OCI-LY7 (cell line): ENCODE measurements at regions not wholly inside any gene's neighbourhood (a gene's known extent, or its start where the extent isn't known, plus 50 kb on each side); places are given as distances from the start of the nearest gene placed in this dataset.

Experiments
- BruUV-seq: library from RNA; stranded (reverse); fragments of 400-500 nt; replicated peaks from 2 replicates; lab custom pipeline; 2021; lab: Mats Ljungman, UMichigan
- CTCF ChIA-PET: fragments of 300-600 bp; sonication (Branson Sonifier 250); formaldehyde crosslinking; loops from one replicate; lab custom pipeline; 2022; ENCODE audit warnings: antibody characterized with exemption; ENCODE audit not compliant: unreplicated experiment; lab: Charles Lee
- POLR2A ChIA-PET: fragments of 300-600 bp; sonication (Branson Sonifier 250); formaldehyde crosslinking; loops from one replicate; lab custom pipeline; 2022; ENCODE audit warnings: antibody characterized with exemption; lab: Charles Lee
- DNase-seq: peaks from one replicate; pipeline ENCODE4 v3.0.0-alpha.2; 2015; ENCODE audit warnings: low spot score
- H2AFZ ChIP-seq: fragments of 200-600 bp; sonication (generic), shearing (Covaris generic); 2 replicates; pipeline ENCODE4 v1.6.1; 2014; ENCODE audit warnings: mild to moderate bottlenecking, antibody characterized with exemption, low read length, moderate library complexity
- H3K27ac ChIP-seq: fragments of 200-600 bp; sonication (generic); 2 replicates; pipeline ENCODE4 v1.5.1; 2014; ENCODE audit warnings: mixed run types, low read depth, mild to moderate bottlenecking, moderate library complexity, low read length, inconsistent platforms; ENCODE audit not compliant: poor library complexity, severe bottlenecking
- H3K36me3 ChIP-seq: fragments of 200-600 bp; sonication (generic); 2 replicates; pipeline ENCODE4 v1.6.1; 2014; ENCODE audit warnings: mild to moderate bottlenecking, antibody characterized with exemption, low read length, moderate library complexity, mixed read lengths; ENCODE audit not compliant: insufficient read depth
- H3K4me1 ChIP-seq: fragments of 200-600 bp; sonication (generic); 2 replicates; pipeline ENCODE4 v1.5.1; 2014; ENCODE audit warnings: mild to moderate bottlenecking, low read length; ENCODE audit not compliant: insufficient read depth, poor library complexity, severe bottlenecking
- H3K4me2 ChIP-seq: fragments of 200-600 bp; sonication (generic); 2 replicates; pipeline ENCODE4 v1.6.1; 2014; ENCODE audit warnings: mild to moderate bottlenecking, low read length
- H3K4me3 ChIP-seq: fragments of 200-600 bp; sonication (generic); 2 replicates; pipeline ENCODE4 v1.5.1; 2014; ENCODE audit warnings: mild to moderate bottlenecking, low read depth, low read length; ENCODE audit not compliant: poor library complexity, severe bottlenecking
- H3K79me2 ChIP-seq: fragments of 200-600 bp; sonication (generic); 2 replicates; pipeline ENCODE4 v1.6.1; 2016; ENCODE audit warnings: low read depth, mild to moderate bottlenecking, low read length, moderate library complexity, mixed read lengths; ENCODE audit not compliant: insufficient read depth
- H3K9me2 ChIP-seq: fragments of 200-600 bp; sonication (generic); 2 replicates; pipeline ENCODE4 v1.6.1; 2016; ENCODE audit warnings: mild to moderate bottlenecking, low read length, mixed read lengths; ENCODE audit not compliant: insufficient read depth
- H3K9me3 ChIP-seq: fragments of 200-600 bp; sonication (generic); 2 replicates; pipeline ENCODE4 v1.6.1; 2014; ENCODE audit warnings: mild to moderate bottlenecking, mixed run types, low read length, mixed read lengths
- H4K20me1 ChIP-seq: fragments of 200-600 bp; sonication (generic); 2 replicates; pipeline ENCODE4 v1.6.1; 2014; ENCODE audit warnings: mild to moderate bottlenecking, antibody characterized with exemption, low read length, moderate library complexity, mixed read lengths; ENCODE audit not compliant: insufficient read depth
- CTCF ChIP-seq: fragments of 200-600 bp; sonication (generic); conservative IDR thresholded peaks from 2 replicates; pipeline ENCODE4 v1.5.1; 2014; ENCODE audit warnings: mild to moderate bottlenecking, antibody characterized with exemption, low read length, moderate library complexity, mixed read lengths
- EZH2phosphoT487 ChIP-seq: fragments of 200-600 bp; sonication (generic); IDR thresholded peaks from 2 replicates; pipeline ENCODE4 v1.6.1; 2018; ENCODE audit warnings: low read depth, borderline replicate concordance, mild to moderate bottlenecking, mixed run types, antibody characterized with exemption, low read length, moderate library complexity, mixed read lengths
- intact Hi-C: fragments of 100-400 bp; cut with micrococcal nuclease; formaldehyde crosslinking; loops from one replicate; pipeline ENCODE4 v1.10.0; 2022; ENCODE audit not compliant: unreplicated experiment

- no peak overlapping the region for H3K4me2 ChIP-seq
- no peaks in the 10 kb centered on the region for H4K20me1 ChIP-seq
- no peaks in the 10 kb centered on the region for H3K9me3 ChIP-seq
- no peak overlapping the region for H3K27ac ChIP-seq
- no peaks in the 10 kb centered on the region for H3K36me3 ChIP-seq
- H3K4me3 ChIP-seq: no peak overlapping the region
- no peak for DNase-seq
- TF ChIP-seq CTCF (no peak), EZH2phosphoT487 (no peak)
- no peaks in the 10 kb centered on the region for H3K79me2 ChIP-seq
- intact Hi-C loops: no loop called here
- BruUV-seq: no TSS peak
- ChIA-PET POLR2A (interaction anchor here (1.1 kb wide), 1 partner anchor 23 kb away, joined by 3 read pairs; no protein-coding TSS in a partner anchor), CTCF (no interaction called here)
- no peak overlapping the region for H2AFZ ChIP-seq
- no peaks in the 10 kb centered on the region for H3K4me1 ChIP-seq
- no peaks in the 10 kb centered on the region for H3K9me2 ChIP-seq
These were observed 157.4 kb upstream of the KCTD1 start for GRCh38 chr18:26705757-26706156.

- Histone ChIP-seq H3K4me3 (no peak overlapping the region), H2AFZ (no peak overlapping the region), H3K4me1 (no peaks in the 10 kb centered on the region), H3K27ac (no peak overlapping the region), H3K9me2 (no peaks in the 10 kb centered on the region), H3K9me3 (no peaks in the 10 kb centered on the region), H3K4me2 (no peak overlapping the region), H3K36me3 (no peaks in the 10 kb centered on the region), H3K79me2 (no peaks in the 10 kb centered on the region), H4K20me1 (no peaks in the 10 kb centered on the region)
- TF ChIP-seq EZH2phosphoT487: no peak
- TF ChIP-seq CTCF: no peak
- ChIA-PET POLR2A (interaction anchor here (0.6 kb wide), 1 partner anchor 312 kb away, joined by 6 read pairs; no protein-coding TSS in a partner anchor), CTCF (no interaction called here)
- intact Hi-C loops: no loop called here
- no TSS peak for BruUV-seq
- DNase-seq: no peak
These were observed 155.0 kb upstream of the KCTD1 start for GRCh38 chr18:26703170-26703930.

- intact Hi-C loops: no loop called here
- no peak overlapping the region for H3K4me2 ChIP-seq
- H3K4me3 ChIP-seq: no peak overlapping the region
- ChIA-PET CTCF (no interaction called here), POLR2A (interaction anchor here (0.9 kb wide), 1 partner anchor 1901 kb away, joined by 3 read pairs; no protein-coding TSS in a partner anchor)
- BruUV-seq: no TSS peak
- H3K9me3 ChIP-seq: no peaks in the 10 kb centered on the region
- DNase-seq: no peak
- TF ChIP-seq CTCF (no peak), EZH2phosphoT487 (no peak)
- no peaks in the 10 kb centered on the region for H3K79me2 ChIP-seq
- H3K36me3 ChIP-seq: no peaks in the 10 kb centered on the region
- no peaks in the 10 kb centered on the region for H3K9me2 ChIP-seq
- H2AFZ ChIP-seq: no peak overlapping the region
- no peak overlapping the region for H3K27ac ChIP-seq
- no peaks in the 10 kb centered on the region for H4K20me1 ChIP-seq
- H3K4me1 ChIP-seq: no peaks in the 10 kb centered on the region
These were observed 153.7 kb upstream of the KCTD1 start for GRCh38 chr18:26702086-26702485.
